ENCODE measurements at regions not wholly inside any gene's neighbourhood (a gene's known extent, or its start where the extent isn't known, plus 50 kb on each side); places are given as distances from the start of the nearest gene placed in this dataset.

- Mint-ChIP-seq H3K36me3 (no peaks in the 10 kb centered on the region), H3K9me3 (no peaks in the 10 kb centered on the region), H3K27me3 (ENCODE audit: insufficient read depth, low read depth) (peaks cover 9% of the 10 kb centered on the region), H3K27ac (no peak overlapping the region), H3K4me1 (peaks cover 14% of the 10 kb centered on the region), H3K4me3 (no peak overlapping the region)
- Histone ChIP-seq H3K9me3 (ENCODE audit: low read depth) (no peaks in the 10 kb centered on the region), H3K9ac (no peak overlapping the region), H3K27ac (no peak overlapping the region), H4K20me1 (ENCODE audit: low read depth) (no peaks in the 10 kb centered on the region), H3K4me3 (no peak overlapping the region), H3K4me1 (peaks cover 5% of the 10 kb centered on the region), H3K4me2 (no peak overlapping the region), H3K36me3 (no peaks in the 10 kb centered on the region), H3K27me3 (no peaks in the 10 kb centered on the region), H3K79me2 (ENCODE audit: low read depth) (no peaks in the 10 kb centered on the region), H2AFZ (replicated peaks) (no peak overlapping the region), H3F3A (ENCODE audit: low read depth) (no peaks in the 10 kb centered on the region)
- no peak for DNase-seq (ENCODE audit: low spot score)
- TF ChIP-seq EZH2phosphoT487 (IDR thresholded peaks at IDR 0.05) (no peak), EZH2 (IDR thresholded peaks at IDR 0.05) (no peak), CTCF (IDR thresholded peaks at IDR 0.05) (no peak)
These were observed 53.3 kb upstream of the AMOTL2 start for GRCh38 chr3:134427400-134428111.

GRCh38 chr3:134426660-134427181 is 52.5 kb upstream of the AMOTL2 start:
- Histone ChIP-seq H3K4me2 (no peak overlapping the region), H3F3A (ENCODE audit: low read depth) (no peaks in the 10 kb centered on the region), H3K9ac (no peak overlapping the region), H3K4me1 (peaks cover 5% of the 10 kb centered on the region), H3K9me3 (ENCODE audit: low read depth) (no peaks in the 10 kb centered on the region), H3K4me3 (no peak overlapping the region), H2AFZ (replicated peaks) (no peak overlapping the region), H4K20me1 (ENCODE audit: low read depth) (no peaks in the 10 kb centered on the region), H3K27ac (no peak overlapping the region), H3K27me3 (no peaks in the 10 kb centered on the region), H3K79me2 (ENCODE audit: low read depth) (no peaks in the 10 kb centered on the region), H3K36me3 (no peaks in the 10 kb centered on the region)
- Mint-ChIP-seq H3K4me3 (no peak overlapping the region), H3K4me1 (peaks cover 16% of the 10 kb centered on the region), H3K27ac (no peak overlapping the region), H3K9me3 (no peaks in the 10 kb centered on the region), H3K36me3 (no peaks in the 10 kb centered on the region), H3K27me3 (ENCODE audit: insufficient read depth, low read depth) (peaks cover 9% of the 10 kb centered on the region)
- DNase-seq (ENCODE audit: low spot score): no peak
- TF ChIP-seq CTCF (IDR thresholded peaks at IDR 0.05) (no peak), EZH2 (IDR thresholded peaks at IDR 0.05) (no peak), EZH2phosphoT487 (IDR thresholded peaks at IDR 0.05) (no peak)

GRCh38 chr3:134425943-134426342 is 51.7 kb upstream of the AMOTL2 start:
- DNase-seq (ENCODE audit: low spot score): no peak
- H3K27me3 Mint-ChIP-seq (ENCODE audit: insufficient read depth, low read depth): peaks cover 9% of the 10 kb centered on the region
- H3K27ac ChIP-seq: no peak overlapping the region
- peaks cover under 1% of the 10 kb centered on the region for H3K27me3 ChIP-seq
- H3K4me2 ChIP-seq: no peak overlapping the region
- H3K27ac Mint-ChIP-seq: peak overlapping the region; percentile 26
- TF ChIP-seq EZH2 (IDR thresholded peaks at IDR 0.05) (no peak), CTCF (IDR thresholded peaks at IDR 0.05) (no peak), EZH2phosphoT487 (IDR thresholded peaks at IDR 0.05) (no peak)
- H2AFZ ChIP-seq (replicated peaks): no peak overlapping the region
- no peaks in the 10 kb centered on the region for H3K9me3 Mint-ChIP-seq
- no peaks in the 10 kb centered on the region for H3F3A ChIP-seq (ENCODE audit: low read depth)
- peaks cover 13% of the 10 kb centered on the region for H3K4me1 Mint-ChIP-seq
- no peak overlapping the region for H3K4me3 ChIP-seq
- no peak overlapping the region for H3K4me3 Mint-ChIP-seq
- H4K20me1 ChIP-seq (ENCODE audit: low read depth): no peaks in the 10 kb centered on the region
- H3K36me3 Mint-ChIP-seq: no peaks in the 10 kb centered on the region
- no peaks in the 10 kb centered on the region for H3K9me3 ChIP-seq (ENCODE audit: low read depth)
- H3K4me1 ChIP-seq: peaks cover 5% of the 10 kb centered on the region
- no peaks in the 10 kb centered on the region for H3K36me3 ChIP-seq
- H3K9ac ChIP-seq: no peak overlapping the region
- no peaks in the 10 kb centered on the region for H3K79me2 ChIP-seq (ENCODE audit: low read depth)

Measured in neural progenitor cell (in vitro differentiated cells).